ENCODE measurements at regions not wholly inside any gene's neighbourhood (a gene's known extent, or its start where the extent isn't known, plus 50 kb on each side); places are given as distances from the start of the nearest gene placed in this dataset.

DNA sequence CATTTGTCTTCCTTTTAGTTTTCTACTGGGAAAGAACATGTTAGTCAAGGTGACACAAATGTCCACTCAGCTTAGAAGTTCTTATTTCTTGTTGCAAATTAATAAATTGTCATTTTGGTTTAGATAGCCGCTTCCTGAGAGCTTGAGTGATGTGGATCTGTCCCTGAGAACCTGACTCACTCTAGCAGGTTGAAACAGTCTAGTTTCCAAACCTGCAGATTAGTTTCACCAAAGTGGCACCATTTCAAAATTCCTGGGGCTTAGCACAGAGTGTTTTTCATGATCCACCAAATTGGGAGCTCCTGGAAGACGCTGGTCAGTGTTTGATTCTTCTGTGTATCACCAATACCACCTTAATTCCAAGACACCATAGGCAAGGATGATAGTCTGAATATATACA is 119.4 kb upstream of the TSC22D1 start (continued):
- TF ChIP-seq SP1 (IDR thresholded peaks at IDR 0.05; ENCODE audit: low read depth) (no peak), CTCF (IDR thresholded peaks at IDR 0.05 in 2 of 3, conservative IDR thresholded peaks at IDR 0.05 in 1 of 3; ENCODE audit: borderline replicate concordance in 1 of 3, insufficient read depth in 1 of 3, low read depth in 2 of 3, low read length in 2 of 3) (no peak), POLR2AphosphoS5 (IDR thresholded peaks at IDR 0.05; ENCODE audit: low read depth, low read length) (no peak), JUND (IDR thresholded peaks at IDR 0.05) (no peak)

- H3K4me3 ChIP-seq (replicated peaks in 1 of 2; ENCODE audit: low read depth in 1 of 2, low read length in 2 of 2), result no peak overlapping the region
- ChIA-PET CTCF (no interaction called here), RAD21 (ENCODE audit: low non-redundant PET in 1 of 2, low total read pairs in 2 of 2, uncharacterized antibody in 2 of 2, unreplicated experiment in 2 of 2) (no interaction called here), POLR2A (interaction anchor here (1.5 kb wide), 1 partner anchor 122 kb away, joined by 3 read pairs; no protein-coding TSS in a partner anchor)
- H3K9me3 ChIP-seq (ENCODE audit: control insufficient read depth in 1 of 2, insufficient read depth in 1 of 2, low read depth in 1 of 2, low read length in 2 of 2), result no peaks in the 10 kb centered on the region
- ATAC-seq (no peak), DNase-seq (ENCODE audit: low read depth, low spot score) (no peak)
- no peaks in the 10 kb centered on the region for H3K9me2 ChIP-seq (ENCODE audit: insufficient read depth)
- intact Hi-C loops (cut with micrococcal nuclease), result no loop called here
- no peak overlapping the region for H2AFZ ChIP-seq (ENCODE audit: low read depth, low read length, poor library complexity, severe bottlenecking)
- H3K4me2 ChIP-seq (ENCODE audit: low read length), result no peak overlapping the region
- no peak overlapping the region for H3K9ac ChIP-seq (ENCODE audit: low read length)
- no peak for TF ChIP-seq YY1 (IDR thresholded peaks at IDR 0.05; ENCODE audit: extremely low read depth, insufficient replicate concordance, low read depth, low read length)
- no peak for TF ChIP-seq ZNF274 (IDR thresholded peaks at IDR 0.05; ENCODE audit: low read depth, low read length)
- no peak for TF ChIP-seq CTCF (IDR thresholded peaks at IDR 0.05 in 2 of 3, conservative IDR thresholded peaks at IDR 0.05 in 1 of 3; ENCODE audit: borderline replicate concordance in 1 of 3, insufficient read depth in 1 of 3, low read depth in 2 of 3, low read length in 2 of 3)
- no peak for TF ChIP-seq ELF1 (IDR thresholded peaks at IDR 0.05; ENCODE audit: borderline replicate concordance, low read depth)
- TF ChIP-seq, protein P1, sequence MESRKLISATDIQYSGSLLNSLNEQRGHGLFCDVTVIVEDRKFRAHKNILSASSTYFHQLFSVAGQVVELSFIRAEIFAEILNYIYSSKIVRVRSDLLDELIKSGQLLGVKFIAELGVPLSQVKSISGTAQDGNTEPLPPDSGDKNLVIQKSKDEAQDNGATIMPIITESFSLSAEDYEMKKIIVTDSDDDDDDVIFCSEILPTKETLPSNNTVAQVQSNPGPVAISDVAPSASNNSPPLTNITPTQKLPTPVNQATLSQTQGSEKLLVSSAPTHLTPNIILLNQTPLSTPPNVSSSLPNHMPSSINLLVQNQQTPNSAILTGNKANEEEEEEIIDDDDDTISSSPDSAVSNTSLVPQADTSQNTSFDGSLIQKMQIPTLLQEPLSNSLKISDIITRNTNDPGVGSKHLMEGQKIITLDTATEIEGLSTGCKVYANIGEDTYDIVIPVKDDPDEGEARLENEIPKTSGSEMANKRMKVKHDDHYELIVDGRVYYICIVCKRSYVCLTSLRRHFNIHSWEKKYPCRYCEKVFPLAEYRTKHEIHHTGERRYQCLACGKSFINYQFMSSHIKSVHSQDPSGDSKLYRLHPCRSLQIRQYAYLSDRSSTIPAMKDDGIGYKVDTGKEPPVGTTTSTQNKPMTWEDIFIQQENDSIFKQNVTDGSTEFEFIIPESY (IDR thresholded peaks at IDR 0.05; ENCODE audit: extremely low read depth, insufficient replicate concordance, low read length), result no peak
- no peak for TF ChIP-seq CBX3 (IDR thresholded peaks at IDR 0.05; ENCODE audit: low read depth)
- no peak for TF ChIP-seq SIN3A (IDR thresholded peaks at IDR 0.05; ENCODE audit: low read depth)
- TF ChIP-seq FOSL1 (IDR thresholded peaks at IDR 0.05; ENCODE audit: low read depth), result no peak
- TF ChIP-seq ZFX (IDR thresholded peaks at IDR 0.05), result no peak
- TF ChIP-seq POLR2A (IDR thresholded peaks at IDR 0.05; ENCODE audit: borderline replicate concordance, extremely low read depth, insufficient read depth, insufficient read length), result no peak
- no peak for TF ChIP-seq POLR2AphosphoS5 (IDR thresholded peaks at IDR 0.05; ENCODE audit: low read depth, low read length)
- no peak for TF ChIP-seq TCF7L2 (IDR thresholded peaks at IDR 0.05; ENCODE audit: borderline replicate concordance, extremely low read depth, insufficient read depth, insufficient read length)
- TF ChIP-seq ATF3 (IDR thresholded peaks at IDR 0.05), result no peak
- TF ChIP-seq SRF (IDR thresholded peaks at IDR 0.05; ENCODE audit: low read depth), result no peak
- TF ChIP-seq EZH2phosphoT487 (IDR thresholded peaks at IDR 0.05; ENCODE audit: borderline replicate concordance), result no peak
- TF ChIP-seq MAX (IDR thresholded peaks at IDR 0.05), result no peak
- no TSS peak for BruUV-seq (replicated peaks)
- H3K4me1 ChIP-seq (ENCODE audit: control insufficient read depth in 1 of 2, insufficient read depth in 2 of 2, low read length in 2 of 2), result no peaks in the 10 kb centered on the region
- no peak overlapping the region for H3K27ac ChIP-seq (ENCODE audit: low read depth, low read length)
- H3K36me3 ChIP-seq (ENCODE audit: control insufficient read depth in 1 of 2, insufficient read depth in 2 of 2, low read length in 2 of 2), result no peaks in the 10 kb centered on the region
- H3K79me2 ChIP-seq (ENCODE audit: insufficient read depth, low read length), result no peaks in the 10 kb centered on the region
- H4K20me1 ChIP-seq (ENCODE audit: insufficient read depth), result no peaks in the 10 kb centered on the region
- no peaks in the 10 kb centered on the region for H3K27me3 ChIP-seq (ENCODE audit: insufficient read depth, low read length)
These were observed 118.7 kb upstream of the TSC22D1 start for GRCh38 chr13:44694842-44695241.

All from HCT116 (cell line).